Activated CD4-positive, alpha-beta memory T cell treated with anti-CD3 and anti-CD28 coated beads for 36 hours (primary cell): ENCODE measurements at regions not wholly inside any gene's neighbourhood (a gene's known extent, or its start where the extent isn't known, plus 50 kb on each side); places are given as distances from the start of the nearest gene placed in this dataset.
"Not testable (repeated sequence)": the region's sequence is repeated elsewhere in the genome, so short reads cannot be mapped to it uniquely, and the experiment has no call there.

Experiments used
- CTCF ChIA-PET: fragments of 350-600 bp; sonication (Branson Sonifier 250); formaldehyde crosslinking; loops from one replicate; lab custom pipeline; 2021; ENCODE audit warnings: antibody characterized with exemption, inconsistent platforms; lab: Charles Lee
- POLR2A ChIA-PET: fragments of 350-600 bp; sonication (Branson Sonifier 250); formaldehyde crosslinking; loops from one replicate; lab custom pipeline; 2021; ENCODE audit warnings: antibody characterized with exemption; lab: Charles Lee
- DNase-seq: peaks from one replicate; pipeline ENCODE4 v3.0.0-alpha.2; 2020
- H3K27ac Mint-ChIP-seq: one replicate; pipeline ENCODE4 v1.8.0; 2021; ENCODE audit warnings: mixed read lengths
- H3K27me3 Mint-ChIP-seq: one replicate; pipeline ENCODE4 v1.8.0; 2021; ENCODE audit warnings: mixed read lengths
- H3K36me3 Mint-ChIP-seq: one replicate; pipeline ENCODE4 v1.8.0; 2021; ENCODE audit warnings: mixed read lengths
- H3K4me1 Mint-ChIP-seq: one replicate; pipeline ENCODE4 v1.8.0; 2021; ENCODE audit warnings: low read depth, mixed read lengths
- H3K4me3 Mint-ChIP-seq: one replicate; pipeline ENCODE4 v1.8.0; 2021; ENCODE audit warnings: mild to moderate bottlenecking, mixed read lengths
- H3K9me3 Mint-ChIP-seq: one replicate; pipeline ENCODE4 v1.8.0; 2021; ENCODE audit warnings: mixed read lengths
- intact Hi-C: fragments of 100-400 bp; cut with micrococcal nuclease; formaldehyde crosslinking; loops from one replicate; pipeline ENCODE4 v1.15.1; 2023

GRCh38 chr5:110977915-110978314, 93.6 kb upstream of the TSLP start:
- intact Hi-C loops, result no loop called here
- no peaks in the 10 kb centered on the region for H3K4me1 Mint-ChIP-seq
- no peak for DNase-seq
- no peaks in the 10 kb centered on the region for H3K36me3 Mint-ChIP-seq
- ChIA-PET CTCF (no interaction called here), POLR2A (no interaction called here)
- H3K9me3 Mint-ChIP-seq, result peaks cover 4% of the 10 kb centered on the region
- no peak overlapping the region for H3K27ac Mint-ChIP-seq
- no peak overlapping the region for H3K4me3 Mint-ChIP-seq
- peaks cover 1% of the 10 kb centered on the region for H3K27me3 Mint-ChIP-seq

GRCh38 chr5:110985882-110986281, 85.6 kb upstream of the TSLP start:
- intact Hi-C loops, H3K4me3 Mint-ChIP-seq, H3K4me1 Mint-ChIP-seq, CTCF ChIA-PET, H3K27me3 Mint-ChIP-seq, H3K27ac Mint-ChIP-seq, DNase-seq, POLR2A ChIA-PET, H3K36me3 Mint-ChIP-seq: not testable (repeated sequence)
- peaks cover 15% of the 10 kb centered on the region for H3K9me3 Mint-ChIP-seq

- CTCF ChIA-PET, intact Hi-C loops, H3K4me1 Mint-ChIP-seq, H3K4me3 Mint-ChIP-seq, H3K27ac Mint-ChIP-seq, DNase-seq, H3K27me3 Mint-ChIP-seq, H3K36me3 Mint-ChIP-seq, POLR2A ChIA-PET: not testable (repeated sequence)
- peaks cover 18% of the 10 kb centered on the region for H3K9me3 Mint-ChIP-seq
These were observed 83.9 kb upstream of the TSLP start for GRCh38 chr5:110987573-110987972.

- DNase-seq, result no peak
- Mint-ChIP-seq H3K4me3 (no peak overlapping the region), H3K27me3 (peaks cover 2% of the 10 kb centered on the region), H3K36me3 (no peaks in the 10 kb centered on the region), H3K4me1 (no peaks in the 10 kb centered on the region), H3K27ac (no peak overlapping the region), H3K9me3 (peaks cover 4% of the 10 kb centered on the region)
- intact Hi-C loops, result no loop called here
- POLR2A ChIA-PET, result no interaction called here
- CTCF ChIA-PET, result no interaction called here
These were observed 74.8 kb upstream of the TSLP start for GRCh38 chr5:110996742-110997141.

GRCh38 chr5:111002036-111002435, 69.5 kb upstream of the TSLP start:
- no peaks in the 10 kb centered on the region for H3K36me3 Mint-ChIP-seq
- POLR2A ChIA-PET, result no interaction called here
- CTCF ChIA-PET, result no interaction called here
- H3K9me3 Mint-ChIP-seq, result no peaks in the 10 kb centered on the region
- H3K4me3 Mint-ChIP-seq, result no peak overlapping the region
- H3K27me3 Mint-ChIP-seq, result peaks cover 2% of the 10 kb centered on the region
- intact Hi-C loops, result no loop called here
- H3K4me1 Mint-ChIP-seq, result no peaks in the 10 kb centered on the region
- H3K27ac Mint-ChIP-seq, result no peak overlapping the region
- DNase-seq, result no peak

GRCh38 chr5:111003623-111004022, 67.9 kb upstream of the TSLP start:
- Mint-ChIP-seq H3K9me3 (no peaks in the 10 kb centered on the region), H3K4me3 (no peak overlapping the region), H3K4me1 (no peaks in the 10 kb centered on the region), H3K36me3 (no peaks in the 10 kb centered on the region), H3K27me3 (no peaks in the 10 kb centered on the region), H3K27ac (no peak overlapping the region)
- ChIA-PET CTCF (no interaction called here), POLR2A (no interaction called here)
- no peak for DNase-seq
- intact Hi-C loops, result no loop called here

- intact Hi-C loops, result no loop called here
- H3K27ac Mint-ChIP-seq, result no peak overlapping the region
- no peaks in the 10 kb centered on the region for H3K36me3 Mint-ChIP-seq
- H3K4me1 Mint-ChIP-seq, result no peaks in the 10 kb centered on the region
- no peak overlapping the region for H3K4me3 Mint-ChIP-seq
- POLR2A ChIA-PET, result no interaction called here
- peaks cover 3% of the 10 kb centered on the region for H3K27me3 Mint-ChIP-seq
- no peak for DNase-seq
- no peaks in the 10 kb centered on the region for H3K9me3 Mint-ChIP-seq
- CTCF ChIA-PET, result no interaction called here
These were observed 67.2 kb upstream of the TSLP start for GRCh38 chr5:111004291-111004690.

GRCh38 chr5:111010783-111011182, 60.7 kb upstream of the TSLP start:
- intact Hi-C loops, result no loop called here
- no peaks in the 10 kb centered on the region for H3K4me1 Mint-ChIP-seq
- CTCF ChIA-PET, result no interaction called here
- H3K36me3 Mint-ChIP-seq, result no peaks in the 10 kb centered on the region
- no peak overlapping the region for H3K4me3 Mint-ChIP-seq
- no peak for DNase-seq
- no peak overlapping the region for H3K27ac Mint-ChIP-seq
- POLR2A ChIA-PET, result no interaction called here
- H3K9me3 Mint-ChIP-seq, result no peaks in the 10 kb centered on the region
- H3K27me3 Mint-ChIP-seq, result peaks cover 6% of the 10 kb centered on the region

- POLR2A ChIA-PET, result no interaction called here
- Mint-ChIP-seq H3K27me3 (peaks cover 6% of the 10 kb centered on the region), H3K27ac (no peak overlapping the region), H3K4me1 (no peaks in the 10 kb centered on the region), H3K36me3 (no peaks in the 10 kb centered on the region), H3K4me3 (no peak overlapping the region), H3K9me3 (no peaks in the 10 kb centered on the region)
- DNase-seq, result no peak
- intact Hi-C loops, result no loop called here
- CTCF ChIA-PET, result no interaction called here
These were observed 58.5 kb upstream of the TSLP start for GRCh38 chr5:111013011-111013410.

- POLR2A ChIA-PET, result no interaction called here
- no peaks in the 10 kb centered on the region for H3K36me3 Mint-ChIP-seq
- no peaks in the 10 kb centered on the region for H3K9me3 Mint-ChIP-seq
- H3K4me1 Mint-ChIP-seq, result no peaks in the 10 kb centered on the region
- no peak for DNase-seq
- CTCF ChIA-PET, result no interaction called here
- no peak overlapping the region for H3K27ac Mint-ChIP-seq
- H3K4me3 Mint-ChIP-seq, result no peak overlapping the region
- intact Hi-C loops, result no loop called here
- H3K27me3 Mint-ChIP-seq, result peaks cover 3% of the 10 kb centered on the region
These were observed 54.7 kb upstream of the TSLP start for GRCh38 chr5:111016801-111017200.

- Mint-ChIP-seq H3K9me3 (no peaks in the 10 kb centered on the region), H3K4me1 (no peaks in the 10 kb centered on the region), H3K4me3 (no peak overlapping the region), H3K27me3 (peaks cover 3% of the 10 kb centered on the region), H3K36me3 (no peaks in the 10 kb centered on the region), H3K27ac (no peak overlapping the region)
- intact Hi-C loops, result no loop called here
- POLR2A ChIA-PET, result no interaction called here
- CTCF ChIA-PET, result no interaction called here
- no peak for DNase-seq
These were observed 53.8 kb upstream of the TSLP start for GRCh38 chr5:111017731-111018130.
